H9 (cell line): ENCODE measurements at regions not wholly inside any gene's neighbourhood (a gene's known extent, or its start where the extent isn't known, plus 50 kb on each side); places are given as distances from the start of the nearest gene placed in this dataset.

ENCODE experiments used
- DNase-seq: peaks from one replicate; pipeline ENCODE4 v3.0.0-alpha.2; 2017
- H2AFZ ChIP-seq: one replicate; pipeline ENCODE4 v1.6.1; 2013; ENCODE audit warnings: mild to moderate bottlenecking, low read length, control low read depth, moderate library complexity
- H2AK5ac ChIP-seq: 2 replicates; pipeline ENCODE4 v1.6.1; 2013; ENCODE audit warnings: low read length, control low read depth, mixed read lengths; ENCODE audit not compliant: insufficient read length
- H2BK120ac ChIP-seq: one replicate; pipeline ENCODE4 v1.6.1; 2013; ENCODE audit warnings: low read depth, mild to moderate bottlenecking, low read length, control low read depth, inconsistent platforms; ENCODE audit not compliant: poor library complexity, severe bottlenecking
- H2BK12ac ChIP-seq: 2 replicates; pipeline ENCODE4 v1.6.1; 2013; ENCODE audit warnings: low read length, control low read depth, mixed read lengths, low read depth; ENCODE audit not compliant: insufficient read length
- H2BK15ac ChIP-seq: 2 replicates; pipeline ENCODE4 v1.6.1; 2013; ENCODE audit warnings: low read depth, low read length, control low read depth
- H2BK20ac ChIP-seq: one replicate; pipeline ENCODE4 v1.6.1; 2013; ENCODE audit warnings: low read depth, mild to moderate bottlenecking, low read length, control low read depth, inconsistent platforms; ENCODE audit not compliant: poor library complexity, severe bottlenecking
- H2BK5ac ChIP-seq: 2 replicates; pipeline ENCODE4 v1.6.1; 2013; ENCODE audit warnings: low read length, control low read depth, mixed read lengths; ENCODE audit not compliant: insufficient read length
- H3K14ac ChIP-seq: 2 replicates; pipeline ENCODE4 v1.6.1; 2013; ENCODE audit warnings: low read length, control low read depth; ENCODE audit not compliant: insufficient read depth
- H3K18ac ChIP-seq: 2 replicates; pipeline ENCODE4 v1.6.1; 2013; ENCODE audit warnings: low read depth, mild to moderate bottlenecking, mixed read lengths, low read length, control low read depth; ENCODE audit not compliant: insufficient read length
- H3K23ac ChIP-seq: 2 replicates; pipeline ENCODE4 v1.6.1; 2013; ENCODE audit warnings: low read length, control low read depth, mixed read lengths, low read depth; ENCODE audit not compliant: insufficient read length
- H3K23me2 ChIP-seq: 2 replicates; pipeline ENCODE4 v1.6.1; 2013; ENCODE audit warnings: low read depth, mild to moderate bottlenecking, mixed read lengths, low read length, control low read depth; ENCODE audit not compliant: insufficient read length, poor library complexity, severe bottlenecking
- H3K27ac ChIP-seq: 2 replicates; pipeline ENCODE4 v1.5.1; 2013; ENCODE audit warnings: low read length, control low read depth, mixed read lengths, low read depth; ENCODE audit not compliant: insufficient read length
- H3K27me3 ChIP-seq: 2 replicates; pipeline ENCODE4 v1.6.1; 2013; ENCODE audit warnings: low read length, control low read depth, inconsistent platforms; ENCODE audit not compliant: insufficient read depth
- H3K4ac ChIP-seq: 2 replicates; pipeline ENCODE4 v1.6.1; 2013; ENCODE audit warnings: low read depth, mild to moderate bottlenecking, control low read depth, inconsistent platforms, low read length, moderate library complexity
- H3K4me1 ChIP-seq: 2 replicates; pipeline ENCODE4 v1.6.1; 2013; ENCODE audit warnings: low read length, control low read depth, inconsistent platforms; ENCODE audit not compliant: insufficient read depth
- H3K4me2 ChIP-seq: 2 replicates; pipeline ENCODE4 v1.6.1; 2013; ENCODE audit warnings: low read length, control low read depth, mixed read lengths; ENCODE audit not compliant: insufficient read length, insufficient read depth
- H3K56ac ChIP-seq: 2 replicates; pipeline ENCODE4 v1.6.1; 2013; ENCODE audit warnings: low read depth, mild to moderate bottlenecking, mixed read lengths, low read length, control low read depth; ENCODE audit not compliant: insufficient read length
- H3K79me1 ChIP-seq: 2 replicates; pipeline ENCODE4 v1.6.1; 2013; ENCODE audit warnings: low read depth, mild to moderate bottlenecking, moderate library complexity, low read length, control low read depth, inconsistent platforms; ENCODE audit not compliant: insufficient read depth, poor library complexity, severe bottlenecking
- H3K79me2 ChIP-seq: 2 replicates; pipeline ENCODE4 v1.6.1; 2013; ENCODE audit warnings: low read length, control low read depth, inconsistent platforms; ENCODE audit not compliant: insufficient read depth
- H3K9ac ChIP-seq: 2 replicates; pipeline ENCODE4 v1.6.1; 2013; ENCODE audit warnings: low read length, control low read depth, mixed read lengths; ENCODE audit not compliant: insufficient read length; ENCODE audit errors: extremely low read depth
- H3K9me3 ChIP-seq: one replicate; pipeline ENCODE4 v1.6.1; 2013; ENCODE audit warnings: low read depth, low read length, inconsistent platforms; ENCODE audit not compliant: control insufficient read depth
- H3T11ph ChIP-seq: one replicate; pipeline ENCODE4 v1.6.1; 2013; ENCODE audit warnings: mild to moderate bottlenecking, low read length, control low read depth, inconsistent platforms
- H4K20me1 ChIP-seq: one replicate; pipeline ENCODE4 v1.6.1; 2013; ENCODE audit not compliant: control insufficient read depth, insufficient read length, insufficient read depth
- H4K5ac ChIP-seq: 2 replicates; pipeline ENCODE4 v1.6.1; 2013; ENCODE audit warnings: low read depth, mild to moderate bottlenecking, mixed read lengths, low read length, control low read depth; ENCODE audit not compliant: insufficient read length
- H4K8ac ChIP-seq: replicated peaks from 2 replicates; pipeline ENCODE4 v1.6.1; 2013; ENCODE audit warnings: low read length, control low read depth, mixed read lengths, low read depth; ENCODE audit not compliant: insufficient read length
- H4K91ac ChIP-seq: 2 replicates; pipeline ENCODE4 v1.6.1; 2013; ENCODE audit warnings: low read depth, mild to moderate bottlenecking, moderate library complexity, mixed read lengths, low read length, control low read depth; ENCODE audit not compliant: insufficient read length
- H3K27ac Mint-ChIP-seq, 3 experiments: 2 replicates in 2 of 3; 3 replicates in 1 of 3; pipeline ENCODE4 v1.8.0; 2020 to 2021; ENCODE audit warnings: mixed read lengths in 3 of 3, mild to moderate bottlenecking in 1 of 3, moderate library complexity in 1 of 3
- H3K27me3 Mint-ChIP-seq: 2 replicates; pipeline ENCODE4 v1.8.0; 2021; ENCODE audit warnings: low read depth, mild to moderate bottlenecking, moderate library complexity, mixed read lengths
- H3K36me3 Mint-ChIP-seq, 3 experiments: 2 replicates in 2 of 3; 3 replicates in 1 of 3; pipeline ENCODE4 v1.8.0; 2020 to 2021; ENCODE audit warnings: low read depth in 3 of 3, mixed read lengths in 3 of 3; ENCODE audit not compliant: insufficient read depth in 1 of 3
- H3K4me1 Mint-ChIP-seq, 2 experiments: 2 replicates each; pipeline ENCODE4 v1.8.0; 2020; ENCODE audit warnings: mixed read lengths in 2 of 2
- H3K4me3 Mint-ChIP-seq, 2 experiments: 2 replicates in 1 of 2; 3 replicates in 1 of 2; pipeline ENCODE4 v1.8.0; 2020 to 2021; ENCODE audit warnings: mild to moderate bottlenecking in 2 of 2, mixed read lengths in 2 of 2, moderate library complexity in 1 of 2
- H3K9me3 Mint-ChIP-seq, 2 experiments: 2 replicates in 1 of 2; 3 replicates in 1 of 2; pipeline ENCODE4 v1.8.0; 2020; ENCODE audit warnings: mild to moderate bottlenecking in 2 of 2, mixed read lengths in 2 of 2, moderate library complexity in 1 of 2
- CTCF ChIP-seq: fragments of 200-600 bp; sonication (generic); conservative IDR thresholded peaks from 3 replicates; pipeline ENCODE4 v1.8.0; 2021; ENCODE audit warnings: antibody characterized with exemption, mild to moderate bottlenecking
- WGBS: extraction: QIAGEN DNeasy Blood & Tissue Kit; methylation state at CpG from one replicate; pipeline ENCODE4 v1.1.7; 2013; ENCODE audit warnings: missing lambda C conversion rate, low lambda C conversion rate, mixed read lengths; ENCODE audit not compliant: insufficient read length; ENCODE audit errors: extremely low coverage; 5-methylcytosine and 5-hydroxymethylcytosine counted together

GRCh38 chr1:8145545-8146202, 119.6 kb upstream of the ERRFI1 start:
- no peak for DNase-seq

More at GRCh38 chr1:8145545-8146202, 119.6 kb upstream of the ERRFI1 start:
- Histone ChIP-seq H3K4me1 (no peaks in the 10 kb centered on the region), H2AFZ (no peak overlapping the region), H3K18ac (no peak overlapping the region), H3K14ac (no peak overlapping the region), H3K4me2 (no peak overlapping the region), H3K9ac (no peak overlapping the region), H2BK120ac (no peak overlapping the region), H3T11ph (no peak overlapping the region), H3K27ac (no peak overlapping the region), H4K5ac (no peak overlapping the region), H4K8ac (no peak overlapping the region), H3K23me2 (no peaks in the 10 kb centered on the region), H3K56ac (no peak overlapping the region), H4K91ac (no peak overlapping the region), H3K79me1 (no peaks in the 10 kb centered on the region), H3K27me3 (no peaks in the 10 kb centered on the region), H3K23ac (no peak overlapping the region), H2BK5ac (no peak overlapping the region), H2BK15ac (no peak overlapping the region), H3K79me2 (no peaks in the 10 kb centered on the region), H4K20me1 (no peaks in the 10 kb centered on the region), H2BK12ac (no peak overlapping the region), H2AK5ac (no peak overlapping the region), H3K9me3 (no peaks in the 10 kb centered on the region), H3K4ac (no peak overlapping the region), H2BK20ac (no peak overlapping the region)
- TF ChIP-seq CTCF: no peak
- peaks cover 7 to 10% of the 10 kb centered on the region in 2 experiments for H3K4me1 Mint-ChIP-seq
- H3K4me3 Mint-ChIP-seq: no peak overlapping the region
- H3K9me3 Mint-ChIP-seq: no peaks in the 10 kb centered on the region
- WGBS: no CpG with 5 or more reads among the region's 8 CpGs
- H3K27me3 Mint-ChIP-seq: peaks cover 4% of the 10 kb centered on the region; the same call in 1 of the 2 replicates
- H3K27ac Mint-ChIP-seq: no peak overlapping the region; a peak in 1 of 7 replicates
- H3K36me3 Mint-ChIP-seq: no peaks in the 10 kb centered on the region
